ENCODE measurements at regions not wholly inside any gene's neighbourhood (a gene's known extent, or its start where the extent isn't known, plus 50 kb on each side); places are given as distances from the start of the nearest gene placed in this dataset.

DNA sequence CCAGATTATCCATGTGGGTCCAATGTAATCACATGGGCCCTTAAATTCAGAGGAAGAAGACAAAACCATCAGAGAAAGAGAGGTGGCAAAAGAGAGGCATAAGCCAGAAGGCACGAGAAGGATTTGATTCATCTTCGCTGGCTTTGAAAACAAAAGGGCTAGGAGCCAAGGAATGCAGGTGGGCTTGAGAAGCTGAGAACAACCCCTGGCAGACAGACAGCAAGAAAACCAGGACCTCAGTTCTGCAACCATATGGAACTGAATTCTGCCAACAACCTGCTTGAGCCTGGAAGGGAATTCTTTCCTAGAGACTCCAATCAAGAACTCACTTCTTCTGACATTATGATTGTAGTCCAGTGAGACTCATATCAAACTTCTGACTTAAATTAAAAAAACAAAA is 1531.8 kb downstream of the PCDH7 start:
- Histone ChIP-seq H3K9me3 (ENCODE audit: control insufficient read depth, insufficient read depth, low read length) (no peaks in the 10 kb centered on the region), H3K36me3 (ENCODE audit: insufficient read depth, low read length) (no peaks in the 10 kb centered on the region), H3K9ac (ENCODE audit: low read depth, low read length) (no peak overlapping the region), H3K4me1 (ENCODE audit: insufficient read depth, low read length) (no peaks in the 10 kb centered on the region)

- Histone ChIP-seq H3K9ac (ENCODE audit: low read depth, low read length) (no peak overlapping the region), H3K4me1 (ENCODE audit: insufficient read depth, low read length) (no peaks in the 10 kb centered on the region), H3K36me3 (ENCODE audit: insufficient read depth, low read length) (no peaks in the 10 kb centered on the region), H3K9me3 (ENCODE audit: control insufficient read depth, insufficient read depth, low read length) (no peaks in the 10 kb centered on the region)
These were observed 1534.0 kb downstream of the PCDH7 start for GRCh38 chr4:32254216-32254615.

GRCh38 chr4:32258986-32259385 is 1538.8 kb downstream of the PCDH7 start:
- no peaks in the 10 kb centered on the region for H3K36me3 ChIP-seq (ENCODE audit: insufficient read depth, low read length)
- H3K9ac ChIP-seq (ENCODE audit: low read depth, low read length): no peak overlapping the region

GRCh38 chr4:32261196-32261595 is 1541.0 kb downstream of the PCDH7 start:
- no peak overlapping the region for H3K9ac ChIP-seq (ENCODE audit: low read depth, low read length)
- H3K9me3 ChIP-seq (ENCODE audit: control insufficient read depth, insufficient read depth, low read length): no peaks in the 10 kb centered on the region
- H3K36me3 ChIP-seq (ENCODE audit: insufficient read depth, low read length): no peaks in the 10 kb centered on the region
- no peaks in the 10 kb centered on the region for H3K4me1 ChIP-seq (ENCODE audit: insufficient read depth, low read length)

More at GRCh38 chr4:32258986-32259385, 1538.8 kb downstream of the PCDH7 start:
- Histone ChIP-seq H3K9me3 (ENCODE audit: control insufficient read depth, insufficient read depth, low read length) (no peaks in the 10 kb centered on the region), H3K4me1 (ENCODE audit: insufficient read depth, low read length) (no peaks in the 10 kb centered on the region)

DNA sequence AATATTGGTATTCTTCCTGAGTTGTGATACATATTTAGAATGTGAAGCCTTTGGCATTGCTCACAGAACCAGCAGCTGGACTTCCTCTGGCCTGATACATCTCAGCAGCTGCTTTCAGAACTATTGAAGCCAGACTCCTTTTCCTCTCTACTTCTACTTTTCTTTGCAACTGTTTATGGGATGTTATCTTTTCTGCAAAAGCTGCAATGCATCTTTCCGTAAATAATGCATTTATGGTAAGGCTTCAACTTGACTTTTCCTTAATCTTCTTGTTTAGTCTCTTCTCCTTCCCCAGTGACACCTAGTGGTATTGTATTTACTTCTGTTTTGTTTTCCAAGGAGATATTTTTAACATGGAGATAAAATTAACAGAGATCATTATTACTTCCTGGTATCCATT is 1548.7 kb downstream of the PCDH7 start:
- Histone ChIP-seq H3K36me3 (ENCODE audit: insufficient read depth, low read length) (no peaks in the 10 kb centered on the region), H3K9ac (ENCODE audit: low read depth, low read length) (no peak overlapping the region), H3K9me3 (ENCODE audit: control insufficient read depth, insufficient read depth, low read length) (no peaks in the 10 kb centered on the region), H3K4me1 (ENCODE audit: insufficient read depth, low read length) (no peaks in the 10 kb centered on the region)

GRCh38 chr4:32290102-32290501 is 1569.9 kb downstream of the PCDH7 start:
- Histone ChIP-seq H3K9me3 (ENCODE audit: control insufficient read depth, insufficient read depth, low read length) (no peaks in the 10 kb centered on the region; the same call in 1 of the 2 replicates), H3K9ac (ENCODE audit: low read depth, low read length) (no peak overlapping the region), H3K36me3 (ENCODE audit: insufficient read depth, low read length) (no peaks in the 10 kb centered on the region), H3K4me1 (ENCODE audit: insufficient read depth, low read length) (no peaks in the 10 kb centered on the region)

- H3K9me3 ChIP-seq (ENCODE audit: control insufficient read depth, insufficient read depth, low read length): peaks cover 3% of the 10 kb centered on the region; the same call in 1 of the 2 replicates
- no peak overlapping the region for H3K9ac ChIP-seq (ENCODE audit: low read depth, low read length)
- H3K4me1 ChIP-seq (ENCODE audit: insufficient read depth, low read length): no peaks in the 10 kb centered on the region
- no peaks in the 10 kb centered on the region for H3K36me3 ChIP-seq (ENCODE audit: insufficient read depth, low read length)
These were observed 1598.8 kb downstream of the PCDH7 start for GRCh38 chr4:32318926-32319325.

GRCh38 chr4:32321421-32321820 is 1601.3 kb downstream of the PCDH7 start:
- Histone ChIP-seq H3K4me1 (ENCODE audit: insufficient read depth, low read length) (no peaks in the 10 kb centered on the region), H3K9me3 (ENCODE audit: control insufficient read depth, insufficient read depth, low read length) (peaks cover 3% of the 10 kb centered on the region; the same call in 1 of the 2 replicates), H3K36me3 (ENCODE audit: insufficient read depth, low read length) (no peaks in the 10 kb centered on the region), H3K9ac (ENCODE audit: low read depth, low read length) (no peak overlapping the region)

DNA sequence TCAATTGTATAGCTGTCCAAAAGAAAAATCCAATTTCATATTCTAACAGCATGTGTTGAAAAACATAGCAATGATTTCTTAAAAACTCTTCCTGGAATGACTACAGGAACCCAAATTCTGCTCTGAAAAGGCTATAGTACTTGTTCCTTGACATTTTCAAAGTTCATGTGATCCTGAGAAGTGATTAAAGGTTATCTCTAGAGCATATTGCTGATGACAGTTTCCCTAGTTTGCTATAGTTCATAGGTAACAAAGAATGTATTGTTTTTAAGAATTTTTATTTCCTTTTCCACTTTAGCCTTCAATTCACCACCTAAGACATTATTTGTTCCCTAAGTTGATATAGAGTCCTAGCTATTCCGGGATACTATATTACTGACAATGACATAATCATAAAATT is 1614.6 kb downstream of the PCDH7 start:
- Histone ChIP-seq H3K36me3 (ENCODE audit: insufficient read depth, low read length) (no peaks in the 10 kb centered on the region), H3K9ac (ENCODE audit: low read depth, low read length) (no peak overlapping the region), H3K9me3 (ENCODE audit: control insufficient read depth, insufficient read depth, low read length) (no peaks in the 10 kb centered on the region), H3K4me1 (ENCODE audit: insufficient read depth, low read length) (no peaks in the 10 kb centered on the region)

- Histone ChIP-seq H3K4me1 (ENCODE audit: insufficient read depth, low read length) (peaks cover 4% of the 10 kb centered on the region; the same call in 1 of the 2 replicates), H3K36me3 (ENCODE audit: insufficient read depth, low read length) (no peaks in the 10 kb centered on the region), H3K9me3 (ENCODE audit: control insufficient read depth, insufficient read depth, low read length) (no peaks in the 10 kb centered on the region), H3K9ac (ENCODE audit: low read depth, low read length) (no peak overlapping the region)
These were observed 1617.2 kb downstream of the PCDH7 start for GRCh38 chr4:32337403-32337802.

DNA sequence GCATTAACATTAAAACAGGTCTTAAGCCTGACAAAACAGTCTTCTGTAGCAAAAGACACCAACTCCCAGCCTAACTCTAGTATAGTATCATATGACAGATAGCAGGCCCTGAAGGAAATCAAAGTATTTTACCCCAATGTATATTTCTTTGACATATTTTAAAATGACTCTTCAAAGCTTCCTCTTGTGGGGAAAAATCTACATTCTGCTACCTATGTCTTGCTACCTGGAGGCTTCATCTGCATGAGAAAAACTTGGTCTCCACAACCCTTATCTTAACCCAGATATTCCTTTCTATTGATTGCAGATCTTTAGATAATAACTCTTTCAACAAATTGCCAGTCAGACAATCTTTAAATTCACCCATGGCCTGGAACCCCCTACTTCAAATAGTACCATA is 1620.4 kb downstream of the PCDH7 start:
- Histone ChIP-seq H3K9me3 (ENCODE audit: control insufficient read depth, insufficient read depth, low read length) (no peaks in the 10 kb centered on the region), H3K9ac (ENCODE audit: low read depth, low read length) (no peak overlapping the region), H3K4me1 (ENCODE audit: insufficient read depth, low read length) (peaks cover 4% of the 10 kb centered on the region; the same call in 1 of the 2 replicates), H3K36me3 (ENCODE audit: insufficient read depth, low read length) (no peaks in the 10 kb centered on the region)

DNA sequence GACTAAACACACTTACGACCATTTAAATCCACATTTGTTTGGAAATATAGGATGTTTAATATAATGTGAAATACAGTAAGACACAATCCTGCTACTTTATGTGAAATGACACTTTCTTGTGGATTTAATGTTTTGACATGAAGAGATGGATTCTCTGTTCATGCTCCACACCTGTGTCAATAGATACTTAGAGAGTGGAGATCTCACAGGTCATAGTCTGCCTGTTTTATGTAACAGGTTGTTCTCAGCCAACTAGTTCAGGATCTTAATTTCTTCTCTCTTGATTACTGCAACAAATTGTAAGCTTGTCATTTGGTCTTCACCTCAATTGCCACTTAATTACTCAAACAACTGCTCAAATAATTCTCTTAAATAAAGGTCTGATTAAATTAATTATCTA is 1621.2 kb downstream of the PCDH7 start:
- Histone ChIP-seq H3K9ac (ENCODE audit: low read depth, low read length) (no peak overlapping the region), H3K9me3 (ENCODE audit: control insufficient read depth, insufficient read depth, low read length) (no peaks in the 10 kb centered on the region), H3K36me3 (ENCODE audit: insufficient read depth, low read length) (no peaks in the 10 kb centered on the region), H3K4me1 (ENCODE audit: insufficient read depth, low read length) (peaks cover 4% of the 10 kb centered on the region; the same call in 1 of the 2 replicates)

DNA sequence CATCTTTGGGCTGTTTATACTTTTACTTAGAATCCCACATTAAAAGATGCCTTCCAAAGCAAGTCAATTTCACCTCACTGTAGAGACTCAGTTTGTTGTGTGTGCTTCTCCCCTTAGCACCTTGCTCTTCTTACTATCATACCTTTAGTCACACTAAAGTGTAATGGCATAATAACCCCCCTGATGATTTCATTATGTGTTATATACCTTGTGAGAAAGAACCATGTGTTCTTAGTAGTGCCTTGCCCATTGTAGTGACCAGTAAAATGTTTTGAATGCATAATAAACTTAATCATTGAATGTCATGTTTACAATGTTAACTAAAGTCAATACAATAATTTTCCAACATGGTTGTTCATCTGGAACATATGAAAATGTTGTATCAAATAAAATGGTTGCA is 1621.9 kb downstream of the PCDH7 start:
- H3K9me3 ChIP-seq (ENCODE audit: control insufficient read depth, insufficient read depth, low read length): no peaks in the 10 kb centered on the region
- no peaks in the 10 kb centered on the region for H3K36me3 ChIP-seq (ENCODE audit: insufficient read depth, low read length)
- no peak overlapping the region for H3K9ac ChIP-seq (ENCODE audit: low read depth, low read length)
- H3K4me1 ChIP-seq (ENCODE audit: insufficient read depth, low read length): peaks cover 4% of the 10 kb centered on the region; the same call in 1 of the 2 replicates

DNA sequence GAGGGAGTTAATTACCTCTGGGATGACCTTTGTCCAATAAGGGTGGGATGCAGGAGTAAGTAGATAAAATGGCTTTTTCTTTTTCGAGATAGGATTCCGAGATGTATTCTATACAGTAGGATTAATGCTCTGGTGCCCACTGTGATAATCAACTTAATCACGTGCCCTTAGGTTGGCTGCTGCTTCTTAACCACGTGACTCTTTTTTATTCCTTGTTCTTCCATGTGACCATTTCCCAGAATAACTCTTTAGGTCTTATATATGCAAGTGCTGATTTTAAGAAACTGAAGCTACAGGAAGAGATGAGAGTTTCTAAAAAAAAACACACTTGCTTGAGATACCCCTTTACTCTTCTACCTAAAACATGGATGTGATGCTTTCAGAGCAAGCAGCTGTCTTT is 1628.9 kb downstream of the PCDH7 start:
- Histone ChIP-seq H3K4me1 (ENCODE audit: insufficient read depth, low read length) (no peaks in the 10 kb centered on the region), H3K9ac (ENCODE audit: low read depth, low read length) (no peak overlapping the region), H3K9me3 (ENCODE audit: control insufficient read depth, insufficient read depth, low read length) (no peaks in the 10 kb centered on the region), H3K36me3 (ENCODE audit: insufficient read depth, low read length) (no peaks in the 10 kb centered on the region)

GRCh38 chr4:32374206-32374605 is 1654.0 kb downstream of the PCDH7 start:
- Histone ChIP-seq H3K9me3 (ENCODE audit: control insufficient read depth, insufficient read depth, low read length) (no peaks in the 10 kb centered on the region), H3K36me3 (ENCODE audit: insufficient read depth, low read length) (no peaks in the 10 kb centered on the region), H3K9ac (ENCODE audit: low read depth, low read length) (no peak overlapping the region), H3K4me1 (ENCODE audit: insufficient read depth, low read length) (no peaks in the 10 kb centered on the region)

DNA sequence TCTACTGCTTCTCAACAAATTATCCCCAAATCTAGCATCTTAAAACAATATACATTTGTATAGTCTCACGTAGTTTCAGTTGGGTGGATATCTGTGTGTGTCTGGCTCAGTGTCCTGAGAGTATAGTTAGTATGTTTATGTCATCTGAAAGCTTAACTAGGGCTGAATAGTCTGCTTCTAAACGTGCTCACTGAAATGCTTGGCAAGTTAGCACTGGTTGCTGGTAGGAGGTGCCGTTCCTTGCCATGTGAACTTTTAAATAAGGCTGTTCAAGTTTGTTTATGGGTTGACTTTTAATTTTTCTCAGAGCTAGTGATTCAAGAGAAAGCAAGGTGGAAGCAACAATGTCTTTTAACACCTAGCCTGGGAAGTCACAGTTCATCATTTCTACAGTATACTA is 1673.6 kb downstream of the PCDH7 start:
- H3K4me1 ChIP-seq (ENCODE audit: insufficient read depth, low read length): peaks cover 5% of the 10 kb centered on the region; the same call in 1 of the 2 replicates
- no peaks in the 10 kb centered on the region for H3K36me3 ChIP-seq (ENCODE audit: insufficient read depth, low read length)
- H3K9ac ChIP-seq (ENCODE audit: low read depth, low read length): no peak overlapping the region
- H3K9me3 ChIP-seq (ENCODE audit: control insufficient read depth, insufficient read depth, low read length): no peaks in the 10 kb centered on the region

Data from ES-I3 (cell line).